Osteoblast (primary cell): ENCODE measurements at regions not wholly inside any gene's neighbourhood (a gene's known extent, or its start where the extent isn't known, plus 50 kb on each side); places are given as distances from the start of the nearest gene placed in this dataset.

Experiments used
- DNase-seq: peaks from one replicate; pipeline ENCODE4 v3.0.0; 2011; ENCODE audit warnings: low spot score, mixed read lengths; ENCODE audit not compliant: insufficient read length; ENCODE audit errors: missing footprints
- H2AFZ ChIP-seq: 2 replicates; pipeline ENCODE4 v1.6.0; 2011; ENCODE audit warnings: mild to moderate bottlenecking, low read length
- H3K27ac ChIP-seq: 2 replicates; pipeline ENCODE4 v1.5.1; 2011; ENCODE audit warnings: mild to moderate bottlenecking, low read depth, low read length, moderate library complexity
- H3K27me3 ChIP-seq: 2 replicates; pipeline ENCODE4 v1.6.0; 2012; ENCODE audit warnings: mild to moderate bottlenecking, control low read depth, inconsistent platforms, low read length, moderate library complexity; ENCODE audit not compliant: insufficient read depth
- H3K36me3 ChIP-seq: 2 replicates; pipeline ENCODE4 v1.5.1; 2011; ENCODE audit warnings: mild to moderate bottlenecking, low read length, control low read depth, moderate library complexity; ENCODE audit not compliant: insufficient read depth
- H3K4me1 ChIP-seq: 2 replicates; pipeline ENCODE4 v1.5.1; 2011; ENCODE audit warnings: mild to moderate bottlenecking, low read length, control low read depth, moderate library complexity; ENCODE audit not compliant: insufficient read depth
- H3K4me2 ChIP-seq: 2 replicates; pipeline ENCODE4 v1.6.0; 2011; ENCODE audit warnings: mild to moderate bottlenecking, low read length; ENCODE audit not compliant: insufficient read depth
- H3K4me3 ChIP-seq: fragments of 200-600 bp; sonication (generic); 3 replicates; pipeline ENCODE4 v1.5.1; 2012; ENCODE audit warnings: mild to moderate bottlenecking, low read length, inconsistent platforms; ENCODE audit not compliant: insufficient read depth
- H3K79me2 ChIP-seq: 2 replicates; pipeline ENCODE4 v1.6.0; 2012; ENCODE audit warnings: mild to moderate bottlenecking, low read length, control low read depth, inconsistent platforms; ENCODE audit not compliant: insufficient read depth
- H3K9me3 ChIP-seq: 2 replicates; pipeline ENCODE4 v1.5.1; 2011; ENCODE audit warnings: low read depth, low read length, control low read depth
- H4K20me1 ChIP-seq: 2 replicates; pipeline ENCODE4 v1.6.0; 2012; ENCODE audit warnings: mild to moderate bottlenecking, low read length, control low read depth; ENCODE audit not compliant: insufficient read depth
- CTCF ChIP-seq: IDR thresholded peaks from 2 replicates; pipeline ENCODE4 v1.5.1; 2011; ENCODE audit warnings: mild to moderate bottlenecking, low read depth, low read length, moderate library complexity; ENCODE audit errors: extremely low read depth

DNA sequence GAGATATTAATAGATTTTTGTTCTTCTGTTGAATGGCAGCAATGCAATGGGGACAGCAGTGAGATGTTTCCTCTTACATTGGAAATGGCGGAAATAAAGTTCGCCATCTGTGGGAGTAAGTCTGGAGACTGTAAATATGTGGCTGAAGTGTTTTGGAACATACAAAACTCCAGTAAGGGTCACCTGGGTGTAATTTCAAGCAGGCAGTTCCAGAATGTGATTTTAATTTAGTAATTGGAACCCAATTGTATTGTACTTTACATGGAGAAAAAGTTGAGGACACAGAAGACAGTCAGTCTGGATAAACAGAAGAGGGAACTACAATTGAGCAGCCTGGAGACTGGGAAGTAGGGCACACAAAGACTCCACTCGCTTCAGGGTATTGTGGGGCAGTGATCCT is 108.6 kb downstream of the NTMT2 start:
- TF ChIP-seq CTCF: no peak
- Histone ChIP-seq H3K9me3 (no peaks in the 10 kb centered on the region), H2AFZ (no peak overlapping the region), H3K4me1 (no peaks in the 10 kb centered on the region), H3K79me2 (no peaks in the 10 kb centered on the region), H3K27me3 (no peaks in the 10 kb centered on the region), H4K20me1 (no peaks in the 10 kb centered on the region), H3K27ac (no peak overlapping the region), H3K4me2 (no peak overlapping the region), H3K4me3 (no peak overlapping the region), H3K36me3 (no peaks in the 10 kb centered on the region)
- no peak for DNase-seq

DNA sequence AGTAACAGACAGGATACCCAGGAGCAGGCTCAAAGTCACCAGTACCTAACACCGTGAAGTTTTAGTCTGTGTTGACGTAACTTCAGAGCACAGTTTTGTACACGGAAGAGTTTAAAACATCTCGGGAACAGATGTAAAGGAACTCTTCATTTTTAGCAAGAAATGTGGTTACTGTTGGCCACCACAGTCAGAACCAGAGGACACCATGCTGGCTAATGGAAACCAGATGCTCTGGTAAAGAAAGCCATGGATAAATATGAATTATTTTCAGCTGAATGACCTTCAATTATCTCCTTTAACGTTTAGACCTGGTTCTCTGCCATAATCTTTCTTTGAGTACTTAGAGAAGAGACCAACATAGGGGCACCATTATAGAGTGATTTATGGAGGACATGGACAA is 115.9 kb downstream of the NTMT2 start:
- no peak overlapping the region for H3K27ac ChIP-seq
- peaks cover 4% of the 10 kb centered on the region for H3K4me1 ChIP-seq
- TF ChIP-seq CTCF: no peak
- H3K27me3 ChIP-seq: no peaks in the 10 kb centered on the region
- H4K20me1 ChIP-seq: no peaks in the 10 kb centered on the region
- H3K4me3 ChIP-seq: no peak overlapping the region
- peak overlapping the region; percentile 50 for H3K4me2 ChIP-seq
- H3K9me3 ChIP-seq: no peaks in the 10 kb centered on the region
- no peak for DNase-seq
- no peaks in the 10 kb centered on the region for H3K79me2 ChIP-seq
- no peaks in the 10 kb centered on the region for H3K36me3 ChIP-seq
- peak overlapping the region; percentile 74 for H2AFZ ChIP-seq

- Histone ChIP-seq H3K4me1 (peaks cover 4% of the 10 kb centered on the region), H3K79me2 (no peaks in the 10 kb centered on the region), H3K27me3 (no peaks in the 10 kb centered on the region), H2AFZ (no peak overlapping the region), H3K27ac (no peak overlapping the region), H3K4me3 (no peak overlapping the region), H4K20me1 (no peaks in the 10 kb centered on the region), H3K9me3 (no peaks in the 10 kb centered on the region), H3K4me2 (no peak overlapping the region), H3K36me3 (no peaks in the 10 kb centered on the region)
- TF ChIP-seq CTCF: no peak
- no peak for DNase-seq
These were observed 116.6 kb downstream of the NTMT2 start for GRCh38 chr1:170262276-170262939.

DNA sequence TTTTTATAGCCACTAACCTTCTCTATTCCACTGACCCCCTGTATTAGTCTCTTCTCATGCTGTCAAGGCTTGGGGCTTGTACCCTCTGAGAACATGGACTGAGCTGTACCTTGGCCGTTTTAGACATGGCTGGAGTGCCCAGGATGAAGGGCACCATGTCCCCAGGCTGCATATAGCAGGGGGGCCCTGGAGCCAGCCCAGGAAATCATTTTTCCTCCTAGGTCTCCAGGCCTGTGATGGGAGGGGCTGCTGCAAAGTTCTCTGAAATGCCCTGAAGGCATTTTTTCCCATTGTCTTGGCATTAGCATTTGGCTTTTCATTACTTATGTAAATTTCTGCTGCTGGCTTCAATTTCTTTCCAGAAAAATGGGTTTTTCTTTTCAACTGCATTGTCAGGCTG is 119.5 kb downstream of the NTMT2 start:
- Histone ChIP-seq H3K4me2 (no peak overlapping the region), H3K4me3 (no peak overlapping the region), H4K20me1 (no peaks in the 10 kb centered on the region), H3K27ac (no peak overlapping the region), H3K27me3 (no peaks in the 10 kb centered on the region), H3K9me3 (no peaks in the 10 kb centered on the region), H3K4me1 (peaks cover 4% of the 10 kb centered on the region), H3K36me3 (no peaks in the 10 kb centered on the region), H3K79me2 (no peaks in the 10 kb centered on the region), H2AFZ (no peak overlapping the region)
- no peak for TF ChIP-seq CTCF
- no peak for DNase-seq
